MM.1S (cell line): ENCODE measurements at regions not wholly inside any gene's neighbourhood (a gene's known extent, or its start where the extent isn't known, plus 50 kb on each side); places are given as distances from the start of the nearest gene placed in this dataset.

ENCODE experiments used
- DNase-seq: peaks from one replicate; pipeline ENCODE4 v3.0.0-alpha.2; 2015
- H2AFZ ChIP-seq: fragments of 300-600 bp; sonication (generic); 2 replicates; pipeline ENCODE4 v1.6.0; 2016; ENCODE audit warnings: antibody characterized with exemption, low read length
- H3F3A ChIP-seq: fragments of 300-600 bp; sonication (generic); 2 replicates; pipeline ENCODE4 v1.6.1; 2016; ENCODE audit warnings: mild to moderate bottlenecking, antibody characterized with exemption, low read length, moderate library complexity, mixed read lengths; ENCODE audit not compliant: insufficient read depth
- H3K27ac ChIP-seq: fragments of 300-600 bp; sonication (generic); 2 replicates; pipeline ENCODE4 v1.5.1; 2016; ENCODE audit warnings: mild to moderate bottlenecking, low read length
- H3K27me3 ChIP-seq: fragments of 300-600 bp; sonication (generic); replicated peaks from 2 replicates; pipeline ENCODE4 v1.6.0; 2016; ENCODE audit warnings: low read length; ENCODE audit not compliant: insufficient read depth
- H3K36me3 ChIP-seq: fragments of 300-600 bp; sonication (generic); replicated peaks from 2 replicates; pipeline ENCODE4 v1.6.1; 2016; ENCODE audit warnings: mild to moderate bottlenecking, low read length, mixed read lengths; ENCODE audit not compliant: insufficient read depth
- H3K4me1 ChIP-seq: fragments of 300-600 bp; sonication (generic); 2 replicates; pipeline ENCODE4 v1.6.1; 2016; ENCODE audit warnings: low read length, mixed read lengths
- H3K4me2 ChIP-seq: fragments of 300-600 bp; sonication (generic); 2 replicates; pipeline ENCODE4 v1.6.0; 2016; ENCODE audit warnings: low read depth, low read length
- H3K4me3 ChIP-seq: fragments of 300-600 bp; sonication (generic); 2 replicates; pipeline ENCODE4 v1.5.1; 2016; ENCODE audit warnings: low read length, mixed read lengths
- H3K79me2 ChIP-seq: fragments of 300-600 bp; sonication (generic); 2 replicates; pipeline ENCODE4 v1.6.1; 2016; ENCODE audit warnings: mixed run types, low read length, mixed read lengths
- H3K9ac ChIP-seq: fragments of 300-600 bp; sonication (generic); 2 replicates; pipeline ENCODE4 v1.6.1; 2016; ENCODE audit warnings: low read length, mixed read lengths
- H3K9me2 ChIP-seq: fragments of 300-600 bp; sonication (generic); replicated peaks from 2 replicates; pipeline ENCODE4 v1.6.1; 2016; ENCODE audit warnings: mild to moderate bottlenecking, low read length, mixed read lengths; ENCODE audit not compliant: insufficient read depth
- H3K9me3 ChIP-seq: fragments of 300-600 bp; sonication (generic); replicated peaks from 2 replicates; pipeline ENCODE4 v1.6.1; 2016; ENCODE audit warnings: mild to moderate bottlenecking, low read length, mixed read lengths; ENCODE audit not compliant: insufficient read depth
- H4K20me1 ChIP-seq: fragments of 300-600 bp; sonication (generic); 2 replicates; pipeline ENCODE4 v1.6.1; 2016; ENCODE audit warnings: mild to moderate bottlenecking, low read length, moderate library complexity, mixed read lengths; ENCODE audit not compliant: insufficient read depth
- CTCF ChIP-seq: fragments of 300-600 bp; sonication (generic); IDR thresholded peaks from 2 replicates; pipeline ENCODE4 v1.5.1; 2016; ENCODE audit warnings: antibody characterized with exemption, low read length, mixed read lengths
- EZH2 ChIP-seq: fragments of 300-600 bp; sonication (generic); optimal IDR thresholded peaks from 2 replicates; pipeline ENCODE3; 2017; ENCODE audit warnings: low read depth, mild to moderate bottlenecking, antibody characterized with exemption, low read length, mixed read lengths
- EZH2phosphoT487 ChIP-seq: fragments of 300-600 bp; sonication (generic); IDR thresholded peaks from 2 replicates; pipeline ENCODE4 v1.6.1; 2018; ENCODE audit warnings: antibody characterized with exemption, low read length

- Histone ChIP-seq H3F3A (no peaks in the 10 kb centered on the region), H4K20me1 (no peaks in the 10 kb centered on the region), H2AFZ (no peak overlapping the region), H3K9me3 (no peaks in the 10 kb centered on the region), H3K36me3 (no peaks in the 10 kb centered on the region), H3K27me3 (no peaks in the 10 kb centered on the region), H3K27ac (no peak overlapping the region), H3K4me3 (no peak overlapping the region), H3K4me1 (no peaks in the 10 kb centered on the region), H3K4me2 (no peak overlapping the region), H3K9ac (no peak overlapping the region), H3K79me2 (no peaks in the 10 kb centered on the region), H3K9me2 (no peaks in the 10 kb centered on the region)
- DNase-seq: no peak
- TF ChIP-seq EZH2phosphoT487 (no peak), EZH2 (no peak), CTCF (no peak)
Measured at GRCh38 chr11:129319201-129319600, 56.4 kb upstream of the BARX2 start.

DNA sequence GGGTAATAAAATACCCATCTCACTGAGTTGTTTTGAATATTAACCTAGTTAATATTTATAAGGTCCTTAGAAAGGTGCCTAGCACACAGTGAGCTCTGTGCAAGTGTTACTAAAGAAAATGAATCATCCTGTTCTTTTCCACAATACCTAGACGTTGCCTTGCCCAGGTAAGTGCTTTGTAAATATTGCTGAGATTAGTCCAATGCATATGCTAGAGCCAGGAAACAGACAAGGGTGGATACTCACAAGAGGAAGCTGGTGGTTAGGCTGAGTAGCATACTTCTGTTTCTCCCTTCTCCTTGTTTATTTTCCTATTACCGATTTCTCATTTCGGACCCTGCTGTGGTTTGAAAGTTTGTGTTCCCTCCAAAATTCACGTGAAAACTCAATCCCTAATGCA, 58.1 kb upstream of the BARX2 start:
- no peak overlapping the region for H3K4me2 ChIP-seq
- H3K9me3 ChIP-seq: no peaks in the 10 kb centered on the region
- no peak overlapping the region for H3K27ac ChIP-seq
- no peak for TF ChIP-seq CTCF
- no peak for TF ChIP-seq EZH2
- DNase-seq: no peak
- H3F3A ChIP-seq: no peaks in the 10 kb centered on the region
- H4K20me1 ChIP-seq: no peaks in the 10 kb centered on the region
- no peak overlapping the region for H3K4me3 ChIP-seq
- no peaks in the 10 kb centered on the region for H3K36me3 ChIP-seq
- no peaks in the 10 kb centered on the region for H3K9me2 ChIP-seq
- no peaks in the 10 kb centered on the region for H3K79me2 ChIP-seq
- H3K4me1 ChIP-seq: no peaks in the 10 kb centered on the region
- no peak overlapping the region for H3K9ac ChIP-seq
- no peak overlapping the region for H2AFZ ChIP-seq
- H3K27me3 ChIP-seq: no peaks in the 10 kb centered on the region

- Histone ChIP-seq H3K4me2 (no peak overlapping the region), H2AFZ (no peak overlapping the region), H3K9me3 (no peaks in the 10 kb centered on the region), H3K36me3 (no peaks in the 10 kb centered on the region), H4K20me1 (no peaks in the 10 kb centered on the region), H3F3A (no peaks in the 10 kb centered on the region), H3K4me1 (no peaks in the 10 kb centered on the region), H3K27ac (no peak overlapping the region), H3K9ac (no peak overlapping the region), H3K4me3 (no peak overlapping the region), H3K27me3 (no peaks in the 10 kb centered on the region), H3K79me2 (no peaks in the 10 kb centered on the region), H3K9me2 (no peaks in the 10 kb centered on the region)
- no peak for TF ChIP-seq CTCF
- TF ChIP-seq EZH2phosphoT487: no peak
- TF ChIP-seq EZH2: no peak
- DNase-seq: no peak
Measured at GRCh38 chr11:129316781-129317180, 58.9 kb upstream of the BARX2 start.
